Tibial nerve (tissue), 4 donors: ENCODE measurements at regions not wholly inside any gene's neighbourhood (a gene's known extent, or its start where the extent isn't known, plus 50 kb on each side); places are given as distances from the start of the nearest gene placed in this dataset.

Experiments
- CTCF ChIP-seq, 5 experiments: fragments of 200-600 bp in 3 of 5; fragments of 450-650 bp in 2 of 5; sonication (generic) in 3 of 5; IDR thresholded peaks; one replicate each; pipeline ENCODE4 v1.5.1; 2016 to 2019; ENCODE audit warnings: antibody characterized with exemption in 5 of 5, mild to moderate bottlenecking in 3 of 5, moderate library complexity in 2 of 5
- EP300 ChIP-seq, 2 donors: sonication (generic); formaldehyde crosslinking; IDR thresholded peaks; one replicate each; pipeline ENCODE4 v1.6.1; 2017; ENCODE audit warnings: antibody characterized with exemption in 2 of 2, mild to moderate bottlenecking in 1 of 2
- POLR2A ChIP-seq, 2 donors: fragments of 450-650 bp; IDR thresholded peaks; one replicate each; pipeline ENCODE4 v1.6.1; 2017; ENCODE audit warnings: antibody characterized with exemption in 2 of 2, mild to moderate bottlenecking in 2 of 2, moderate library complexity in 2 of 2

GRCh38 chr16:72308396-72308795 is 136.4 kb upstream of the PMFBP1 start:
- no peak for TF ChIP-seq CTCF (IDR thresholded peaks at IDR 0.05)
- no peak for TF ChIP-seq POLR2A (IDR thresholded peaks at IDR 0.05)
- no peak for TF ChIP-seq EP300 (IDR thresholded peaks at IDR 0.05)
